ENCODE measurements at regions not wholly inside any gene's neighbourhood (a gene's known extent, or its start where the extent isn't known, plus 50 kb on each side); places are given as distances from the start of the nearest gene placed in this dataset.

DNA sequence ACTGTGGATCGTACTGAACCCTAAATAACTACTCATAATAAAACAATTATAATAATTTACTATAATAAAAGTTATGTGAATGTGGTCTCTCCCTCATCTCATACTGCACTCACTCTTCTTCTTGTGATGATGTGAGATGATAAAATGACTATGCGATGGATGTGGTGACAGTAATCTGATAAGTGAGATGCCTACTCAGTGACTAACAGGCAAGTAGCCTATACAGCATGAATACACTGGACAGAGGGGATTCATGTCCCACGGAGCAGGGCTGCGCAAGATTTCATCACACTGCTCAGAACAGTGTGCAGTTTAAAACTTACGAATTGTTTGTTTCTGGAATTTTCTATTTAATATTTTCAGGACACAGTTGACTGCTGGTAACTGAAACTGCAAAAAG lies 304.0 kb downstream of the DUSP10 start:
- TF ChIP-seq, protein P1, sequence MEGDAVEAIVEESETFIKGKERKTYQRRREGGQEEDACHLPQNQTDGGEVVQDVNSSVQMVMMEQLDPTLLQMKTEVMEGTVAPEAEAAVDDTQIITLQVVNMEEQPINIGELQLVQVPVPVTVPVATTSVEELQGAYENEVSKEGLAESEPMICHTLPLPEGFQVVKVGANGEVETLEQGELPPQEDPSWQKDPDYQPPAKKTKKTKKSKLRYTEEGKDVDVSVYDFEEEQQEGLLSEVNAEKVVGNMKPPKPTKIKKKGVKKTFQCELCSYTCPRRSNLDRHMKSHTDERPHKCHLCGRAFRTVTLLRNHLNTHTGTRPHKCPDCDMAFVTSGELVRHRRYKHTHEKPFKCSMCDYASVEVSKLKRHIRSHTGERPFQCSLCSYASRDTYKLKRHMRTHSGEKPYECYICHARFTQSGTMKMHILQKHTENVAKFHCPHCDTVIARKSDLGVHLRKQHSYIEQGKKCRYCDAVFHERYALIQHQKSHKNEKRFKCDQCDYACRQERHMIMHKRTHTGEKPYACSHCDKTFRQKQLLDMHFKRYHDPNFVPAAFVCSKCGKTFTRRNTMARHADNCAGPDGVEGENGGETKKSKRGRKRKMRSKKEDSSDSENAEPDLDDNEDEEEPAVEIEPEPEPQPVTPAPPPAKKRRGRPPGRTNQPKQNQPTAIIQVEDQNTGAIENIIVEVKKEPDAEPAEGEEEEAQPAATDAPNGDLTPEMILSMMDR (IDR thresholded peaks at IDR 0.05) = no peak
- no peak for TF ChIP-seq EP300 (IDR thresholded peaks at IDR 0.05)
